Panc1 (cell line): ENCODE measurements at regions not wholly inside any gene's neighbourhood (a gene's known extent, or its start where the extent isn't known, plus 50 kb on each side); places are given as distances from the start of the nearest gene placed in this dataset.

Experiments used
- ATAC-seq: fragments of 200-7000 bp; cut with Tn5 transposase; 2 replicates; pipeline ENCODE4 v1.9.1; 2020; ENCODE audit warnings: mild to moderate bottlenecking, moderate library complexity
- BruUV-seq: library from RNA; stranded (reverse); fragments of 400-500 nt; replicated peaks from 2 replicates; lab custom pipeline; 2021; lab: Mats Ljungman, UMichigan
- CTCF ChIA-PET: fragments of 300-600 bp; sonication (Branson Sonifier 250); formaldehyde crosslinking; loops from one replicate; lab custom pipeline; 2022; ENCODE audit warnings: antibody characterized with exemption; lab: Charles Lee
- POLR2A ChIA-PET: fragments of 300-600 bp; sonication (Branson Sonifier 250); formaldehyde crosslinking; loops from one replicate; lab custom pipeline; 2022; ENCODE audit warnings: antibody characterized with exemption; lab: Charles Lee
- DNase-seq: peaks from one replicate; pipeline ENCODE4 v3.0.0-alpha.2; 2010; ENCODE audit warnings: low read depth, low spot score
- H3K27ac ChIP-seq: 2 replicates; pipeline ENCODE4 v1.5.1; 2011; ENCODE audit warnings: mild to moderate bottlenecking, low read length, inconsistent platforms
- H3K27me3 ChIP-seq: fragments of 200-500 bp; sonication (Bioruptor generic); 2 replicates; pipeline ENCODE4 v1.6.0; 2014; ENCODE audit warnings: low read length, inconsistent platforms; ENCODE audit not compliant: control insufficient read depth, insufficient read depth
- H3K36me3 ChIP-seq: fragments of 200-500 bp; sonication (Bioruptor generic); 2 replicates; pipeline ENCODE4 v1.5.1; 2014; ENCODE audit warnings: inconsistent platforms, mild to moderate bottlenecking, low read length, moderate library complexity; ENCODE audit not compliant: control insufficient read depth, insufficient read depth
- H3K4me1 ChIP-seq: 2 replicates; pipeline ENCODE4 v1.5.1; 2011; ENCODE audit warnings: inconsistent platforms, mild to moderate bottlenecking, low read length, moderate library complexity; ENCODE audit not compliant: control insufficient read depth, insufficient read depth
- H3K4me3 ChIP-seq, 2 experiments: 2 replicates each; pipeline ENCODE4 v1.5.1; 2011 to 2012; ENCODE audit warnings: low read depth in 2 of 2, low read length in 2 of 2, mild to moderate bottlenecking in 2 of 2, inconsistent platforms in 1 of 2, moderate library complexity in 1 of 2
- H3K9me3 ChIP-seq: fragments of 200-500 bp; sonication (Bioruptor generic); 2 replicates; pipeline ENCODE4 v1.5.1; 2014; ENCODE audit warnings: low read depth, mild to moderate bottlenecking, inconsistent platforms, low read length, moderate library complexity; ENCODE audit not compliant: control insufficient read depth, insufficient read depth
- CTCF ChIP-seq: fragments of 450-650 bp; IDR thresholded peaks from 2 replicates; pipeline ENCODE4 v1.5.1; 2017; ENCODE audit warnings: mild to moderate bottlenecking
- POLR2AphosphoS5 ChIP-seq: IDR thresholded peaks from 2 replicates; pipeline ENCODE4 v1.6.1; 2012; ENCODE audit warnings: mild to moderate bottlenecking, low read depth, low read length, moderate library complexity
- REST ChIP-seq, 2 experiments: IDR thresholded peaks; 2 replicates each; pipeline ENCODE4 v1.6.1; 2011 to 2012; ENCODE audit warnings: low read depth in 2 of 2, control low read depth in 1 of 2, low read length in 1 of 2, mild to moderate bottlenecking in 1 of 2, moderate library complexity in 1 of 2; ENCODE audit not compliant: insufficient read depth in 1 of 2
- SIN3A ChIP-seq: IDR thresholded peaks from 2 replicates; pipeline ENCODE4 v1.6.1; 2012; ENCODE audit warnings: low read depth, mild to moderate bottlenecking, low read length, moderate library complexity, borderline replicate concordance; ENCODE audit not compliant: insufficient read depth
- TCF7L2 ChIP-seq: IDR thresholded peaks from 2 replicates; pipeline ENCODE4 v1.6.1; 2011; ENCODE audit warnings: mild to moderate bottlenecking, low read depth, low read length, inconsistent platforms
- in situ Hi-C: cut with HindIII; loops from 2 replicates; pipeline ENCODE4 v1.10.0; 2016; ENCODE audit warnings: low sequenced_read_pairs, low pct_unique_long_range_greater_than_20kb
- intact Hi-C: fragments of 100-400 bp; cut with micrococcal nuclease; formaldehyde crosslinking; loops from one replicate; pipeline ENCODE4 v1.10.0; 2022; ENCODE audit not compliant: unreplicated experiment

GRCh38 chr15:79593119-79593869, 161.2 kb downstream of the MINAR1 start:
- no TSS peak for BruUV-seq
- Histone ChIP-seq H3K27ac (no peak overlapping the region), H3K9me3 (no peaks in the 10 kb centered on the region), H3K4me1 (no peaks in the 10 kb centered on the region), H3K36me3 (no peaks in the 10 kb centered on the region), H3K4me3 (no peak overlapping the region), H3K27me3 (peaks cover 16% of the 10 kb centered on the region; the same call in 1 of the 2 replicates)
- ATAC-seq (no peak), DNase-seq (no peak)
- ChIA-PET CTCF (interaction anchor here (0.6 to 1.0 kb wide), 2 partner anchors 213 to 223 kb away, joined by 3 to 4 read pairs; no protein-coding TSS in a partner anchor), POLR2A (no interaction called here)
- in situ Hi-C loops (no loop called here), intact Hi-C loops (no loop called here)
- TF ChIP-seq POLR2AphosphoS5 (no peak), CTCF (peak; percentile 45), REST (IDR thresholded peaks at IDR 0.05; ENCODE audit: insufficient read depth in 1 of 2, low read depth in 2 of 2, low read length in 1 of 2) (no peak), SIN3A (no peak), TCF7L2 (no peak)

- no peak for TF ChIP-seq TCF7L2
- no peak for TF ChIP-seq SIN3A
- TF ChIP-seq CTCF, result no peak
- TF ChIP-seq REST (IDR thresholded peaks at IDR 0.05; ENCODE audit: insufficient read depth in 1 of 2, low read depth in 2 of 2, low read length in 1 of 2), result no peak
- TF ChIP-seq POLR2AphosphoS5, result no peak
- BruUV-seq, result no TSS peak
- Histone ChIP-seq H3K4me3 (no peak overlapping the region), H3K4me1 (no peaks in the 10 kb centered on the region), H3K27ac (no peak overlapping the region), H3K9me3 (no peaks in the 10 kb centered on the region), H3K27me3 (peaks cover 13% of the 10 kb centered on the region), H3K36me3 (no peaks in the 10 kb centered on the region)
- no peak for DNase-seq
- in situ Hi-C loops, result no loop called here
- no peak for ATAC-seq
- intact Hi-C loops, result no loop called here
- ChIA-PET CTCF (interaction anchor here (0.6 to 2.3 kb wide), 10 partner anchors 11 to 598 kb away, joined by 3 to 63 read pairs (median 4); no protein-coding TSS in a partner anchor), POLR2A (no interaction called here)
These were observed 163.2 kb downstream of the MINAR1 start for GRCh38 chr15:79595306-79595705.
